ENCODE measurements at regions not wholly inside any gene's neighbourhood (a gene's known extent, or its start where the extent isn't known, plus 50 kb on each side); places are given as distances from the start of the nearest gene placed in this dataset.
A peak's percentile ranks its signal among the peaks of the same experiment; 100 is the strongest.

DNA sequence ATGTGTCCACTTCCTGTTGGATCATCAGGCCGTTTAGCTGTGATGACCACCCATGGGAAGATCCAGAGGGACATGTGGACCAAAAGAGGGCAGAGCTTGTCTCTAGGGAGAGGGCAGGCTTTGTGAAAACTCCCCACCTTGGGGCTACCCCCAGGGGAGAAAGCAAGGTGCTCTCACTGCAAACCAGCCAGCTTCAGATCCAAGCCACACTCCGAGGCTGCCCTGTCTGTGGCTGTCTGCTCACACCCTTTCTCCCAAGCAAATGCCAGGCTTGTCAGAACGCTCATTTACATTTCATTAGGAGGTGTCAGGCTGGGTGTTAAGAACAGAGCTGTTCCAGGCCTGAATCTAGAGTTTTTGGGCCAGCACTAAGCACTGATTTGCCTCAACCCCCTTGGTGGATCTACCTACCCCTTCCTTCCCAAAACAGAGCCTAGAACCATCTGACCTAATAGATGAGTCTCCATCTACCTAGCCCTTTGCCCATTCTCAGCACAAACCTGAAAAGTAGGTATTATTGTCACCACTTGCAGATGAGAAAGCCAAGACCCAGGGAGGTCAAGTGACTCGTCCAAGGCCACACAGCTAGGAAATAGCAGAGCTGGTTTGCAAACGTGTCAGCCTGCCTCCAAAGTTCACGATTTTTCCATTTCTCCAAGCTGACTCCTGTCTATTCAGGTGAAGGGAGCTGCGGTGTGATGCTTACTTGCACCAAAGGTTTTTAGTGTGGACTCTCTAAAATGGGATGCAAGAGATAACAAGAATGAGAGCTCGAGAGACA lies 130.9 kb downstream of the EMX2 start:
- DNase-seq: peak; percentile 40

DNA sequence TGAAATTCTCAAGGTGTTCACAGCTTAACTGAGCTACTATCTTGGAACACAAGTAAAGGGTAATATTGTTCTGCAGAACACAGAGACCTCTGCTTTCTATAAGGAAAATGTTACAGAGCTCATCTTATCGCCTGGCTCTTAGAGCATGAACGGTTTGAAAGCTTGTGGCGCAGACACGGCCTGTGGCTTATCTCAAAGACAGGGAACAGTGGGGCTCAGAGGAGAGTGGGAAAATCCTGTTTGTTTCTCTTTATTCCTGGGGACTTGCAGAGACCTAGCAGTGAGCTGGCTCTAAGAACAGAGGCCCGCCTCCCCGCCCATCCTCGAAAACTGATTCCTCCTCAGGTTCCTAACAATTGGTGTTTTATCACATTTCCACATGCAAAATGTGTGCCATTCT lies 131.7 kb downstream of the EMX2 start:
- DNase-seq: no peak

DNA sequence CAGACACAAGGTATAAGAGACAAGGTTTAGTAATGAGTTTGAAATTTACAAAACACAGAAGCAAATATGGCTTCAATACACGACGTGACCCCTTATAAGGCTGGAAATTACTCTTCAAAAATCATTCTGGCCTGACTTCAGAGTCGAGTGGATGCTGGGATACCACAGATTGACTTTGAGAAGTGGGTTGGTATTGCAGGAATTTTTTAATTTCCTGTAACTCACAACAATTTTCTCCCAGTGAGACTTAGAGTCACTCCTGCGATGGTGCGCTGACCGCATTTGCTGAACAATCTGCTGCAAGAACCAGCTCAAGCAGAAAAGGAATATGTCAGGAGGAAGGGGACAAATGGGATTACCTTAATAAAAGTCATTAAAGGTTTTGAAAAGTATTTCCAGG lies 132.1 kb downstream of the EMX2 start:
- peak; percentile 70 for DNase-seq

DNA sequence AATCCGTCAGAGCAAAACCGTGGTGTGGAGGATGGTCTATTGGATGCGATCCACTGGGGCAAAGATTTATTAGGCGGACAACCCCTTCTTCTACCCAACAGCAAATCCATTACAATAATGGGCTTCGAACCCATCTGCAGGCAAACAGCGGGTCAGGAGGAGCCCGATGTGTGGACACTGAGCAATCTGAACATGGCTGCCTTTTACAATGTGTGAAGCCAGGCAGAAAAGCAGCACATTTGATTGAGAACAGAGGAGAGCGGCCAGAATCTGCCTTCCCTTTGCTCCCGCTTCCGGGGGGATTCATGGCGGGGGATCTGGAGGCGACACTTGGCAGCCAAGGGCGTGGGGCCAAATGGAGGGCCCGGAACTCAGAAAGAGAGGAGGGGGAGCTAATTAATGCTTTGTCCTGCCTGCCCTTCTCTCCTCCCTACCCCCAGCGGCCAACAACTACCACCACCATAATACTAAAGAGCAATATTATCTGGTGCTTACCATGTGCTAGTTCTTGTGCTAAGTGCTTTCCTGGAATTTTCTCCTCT lies 133.0 kb downstream of the EMX2 start:
- DNase-seq: no peak

DNA sequence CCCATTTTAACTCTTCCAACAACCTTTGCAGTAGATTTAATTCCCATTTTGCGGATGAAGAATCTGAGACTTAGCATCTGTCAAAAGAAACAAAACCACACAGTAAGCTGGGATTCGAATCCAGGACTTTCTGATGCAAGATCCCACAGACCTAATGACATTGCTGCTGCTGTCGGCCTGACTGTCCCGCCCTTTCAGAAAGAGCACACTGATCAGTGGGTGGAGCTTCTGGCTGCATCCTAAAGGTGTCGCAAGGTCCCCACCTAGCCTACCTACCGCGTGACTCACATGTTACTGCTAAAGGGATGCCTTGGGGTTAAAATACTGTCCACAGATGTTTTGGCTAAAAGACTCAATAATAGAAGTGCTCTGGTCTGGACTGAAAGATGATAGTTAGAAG lies 134.7 kb downstream of the EMX2 start:
- DNase-seq: no peak

DNA sequence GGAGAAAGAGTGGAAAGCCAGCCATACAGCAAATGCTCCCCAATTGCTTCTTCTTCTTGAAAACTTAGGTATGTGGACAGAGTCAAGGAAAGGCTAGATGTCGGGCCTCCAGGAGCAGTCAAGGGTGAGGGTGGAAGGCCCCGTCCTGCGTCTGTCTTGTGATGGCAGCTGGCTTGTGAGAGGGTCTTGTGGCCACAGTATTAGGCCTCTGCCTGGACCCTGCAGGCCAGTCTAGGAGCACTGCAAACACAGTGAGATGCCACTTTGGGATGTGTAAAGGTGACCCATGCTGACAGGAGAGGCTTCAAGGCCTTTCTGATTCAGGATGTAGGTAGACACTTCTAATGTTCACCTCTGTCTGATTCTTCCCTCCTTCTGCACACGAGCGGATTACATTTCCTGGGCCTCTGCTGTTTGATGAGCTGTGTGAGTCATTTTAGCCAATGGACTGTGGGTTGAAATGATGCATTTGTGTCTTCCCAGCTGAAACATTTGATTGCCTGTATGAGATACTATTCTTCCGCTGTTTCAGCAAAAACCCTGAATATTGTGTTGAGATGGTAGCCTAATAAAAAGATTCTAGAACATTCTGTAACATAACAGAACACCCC lies 135.4 kb downstream of the EMX2 start:
- DNase-seq: peak; percentile 67

DNA sequence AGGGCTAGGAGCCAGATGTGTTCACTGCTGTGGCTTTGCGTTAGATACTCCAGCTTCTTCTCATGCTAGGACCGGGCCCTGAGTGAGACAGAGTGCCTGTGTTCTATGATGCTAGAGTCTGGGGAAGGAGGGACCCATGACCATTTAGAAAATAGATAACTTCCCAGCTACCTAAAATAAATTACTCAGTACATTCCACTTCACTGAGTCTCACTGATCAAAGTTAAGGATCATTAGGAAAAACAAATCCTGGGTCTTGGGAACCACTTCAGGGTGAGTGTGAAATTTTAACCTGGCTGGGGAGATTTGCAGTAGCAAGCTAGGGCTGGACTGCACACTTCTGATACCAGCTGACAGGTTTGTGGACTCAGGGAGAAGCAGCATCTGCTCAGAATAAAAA lies 138.1 kb downstream of the EMX2 start:
- DNase-seq: peak; percentile 38

DNA sequence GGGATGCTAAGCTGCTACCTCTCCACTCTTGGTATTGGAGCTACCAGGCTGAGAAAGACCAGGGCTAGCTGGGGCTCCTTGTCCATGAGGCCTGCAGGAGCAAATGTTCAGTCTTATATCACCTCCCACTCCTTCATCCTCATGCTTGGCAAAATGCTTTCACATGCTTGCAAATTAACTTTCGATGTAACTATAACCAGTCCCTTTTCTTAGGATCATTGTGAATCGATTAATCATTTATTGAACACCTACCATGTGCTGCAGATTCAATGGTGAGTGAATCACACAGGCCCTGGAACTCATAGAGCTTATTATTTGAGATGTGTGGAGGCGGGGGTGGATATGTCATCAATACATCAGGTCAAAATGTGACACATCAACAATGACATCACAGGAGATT lies 138.6 kb downstream of the EMX2 start:
- no peak for DNase-seq

DNA sequence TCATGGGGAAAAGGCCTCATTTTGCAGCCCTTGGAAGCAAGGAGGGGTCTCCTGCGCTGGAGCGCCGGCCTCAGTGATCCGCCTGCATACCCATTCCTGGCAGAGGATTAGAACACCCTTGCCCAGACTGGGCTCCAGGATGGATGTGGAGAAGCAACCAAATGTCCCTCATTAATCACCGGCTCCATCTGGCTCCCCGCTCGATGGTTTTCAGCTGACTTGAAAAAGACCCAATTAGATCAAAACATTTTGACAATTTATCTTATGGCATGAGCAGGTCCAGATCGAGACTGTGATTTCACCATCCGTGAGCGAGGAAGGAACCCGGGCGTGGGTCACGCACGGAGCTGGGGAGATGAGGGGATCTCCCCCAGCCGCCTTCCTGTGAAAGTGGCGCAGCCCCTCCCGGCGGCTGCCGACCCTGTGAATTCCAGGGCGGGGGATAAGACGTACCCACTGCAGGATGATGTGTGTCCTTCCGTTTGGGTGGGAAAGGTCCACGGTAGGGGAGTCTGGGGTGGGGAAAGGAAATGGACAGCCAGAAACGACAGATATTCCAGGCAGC lies 141.6 kb downstream of the EMX2 start:
- no peak for DNase-seq

DNA sequence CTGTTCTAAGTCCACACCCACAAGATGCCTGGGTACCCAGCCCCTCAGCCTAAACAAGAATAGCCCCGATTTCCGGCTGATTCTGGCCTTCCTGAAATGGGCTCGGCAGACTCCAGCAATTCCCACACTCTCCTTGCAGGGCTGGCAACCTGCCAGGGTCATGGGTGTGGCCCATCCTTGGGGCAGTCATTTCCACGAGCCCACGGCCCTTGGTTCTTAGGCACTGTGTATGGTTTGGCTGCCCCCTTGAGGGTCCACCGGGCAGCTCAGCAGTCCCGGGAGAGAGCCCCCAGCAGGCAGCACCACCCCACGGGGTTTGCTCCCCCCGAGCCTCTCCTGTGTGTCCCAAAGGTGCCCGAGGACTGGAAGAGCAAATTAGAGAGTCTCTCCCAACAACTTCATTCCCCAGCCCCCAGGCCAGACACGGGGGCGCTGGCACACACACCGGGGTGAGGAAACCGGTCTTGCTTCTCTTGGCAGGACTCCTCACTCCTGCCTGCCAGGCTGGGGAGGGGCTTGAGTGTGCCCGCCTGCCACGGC lies 142.2 kb downstream of the EMX2 start:
- peak; percentile 69 for DNase-seq

DNA sequence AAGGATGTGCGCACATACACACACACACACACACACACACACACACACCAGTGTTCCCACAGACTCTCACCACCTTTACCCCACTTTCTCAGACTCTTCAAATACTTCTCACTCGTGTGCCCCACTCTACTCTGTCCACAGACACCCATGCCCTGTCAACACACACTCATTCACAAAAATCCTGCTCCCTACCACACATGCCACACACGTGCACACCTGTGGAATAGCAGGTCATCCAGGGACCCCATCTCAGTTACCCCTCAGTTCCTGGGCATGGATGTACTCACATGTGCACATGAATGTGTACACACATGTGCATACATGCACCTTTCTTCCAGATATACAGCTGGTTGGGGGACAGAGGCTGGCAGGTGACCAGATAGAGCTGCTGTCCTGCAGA lies 142.9 kb downstream of the EMX2 start:
- no peak for DNase-seq

DNA sequence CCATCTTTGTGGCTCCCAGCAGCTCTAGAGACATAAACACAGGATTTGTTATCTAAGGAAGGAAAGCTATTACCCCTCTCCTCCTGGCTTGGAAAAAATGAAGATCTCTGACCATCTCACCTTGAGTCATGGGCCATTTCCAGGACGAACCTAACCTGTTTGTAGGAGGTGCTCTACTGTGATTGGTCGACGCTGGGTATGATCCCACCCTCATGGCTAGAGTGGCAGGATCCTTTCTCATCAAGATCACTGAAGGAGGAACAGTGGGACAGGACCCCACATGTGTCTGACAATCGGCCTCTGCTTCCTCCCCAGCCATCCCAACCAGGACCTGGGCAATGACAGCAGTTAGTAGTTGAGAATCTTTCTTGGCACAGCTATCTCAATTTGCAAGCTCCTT lies 144.1 kb downstream of the EMX2 start:
- DNase-seq: no peak

DNA sequence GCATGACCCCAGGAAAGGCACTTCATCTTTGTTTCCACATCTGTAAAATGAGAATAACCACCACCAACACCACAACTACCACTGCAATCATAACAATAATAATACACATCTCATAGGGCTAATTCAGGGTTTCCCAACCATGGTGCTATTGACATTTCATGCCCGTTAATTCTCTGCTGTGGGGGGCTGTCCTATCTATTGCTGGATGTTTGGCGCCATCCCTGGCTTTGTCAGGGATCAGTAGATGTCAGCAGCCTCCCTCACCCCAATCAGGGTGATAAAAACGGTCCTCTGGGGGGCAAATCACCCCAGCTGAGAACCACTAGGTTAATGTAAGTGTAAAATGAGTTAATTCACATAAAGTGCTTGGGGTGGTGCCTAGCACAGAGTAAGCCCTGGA lies 145.8 kb downstream of the EMX2 start:
- DNase-seq: no peak

DNA sequence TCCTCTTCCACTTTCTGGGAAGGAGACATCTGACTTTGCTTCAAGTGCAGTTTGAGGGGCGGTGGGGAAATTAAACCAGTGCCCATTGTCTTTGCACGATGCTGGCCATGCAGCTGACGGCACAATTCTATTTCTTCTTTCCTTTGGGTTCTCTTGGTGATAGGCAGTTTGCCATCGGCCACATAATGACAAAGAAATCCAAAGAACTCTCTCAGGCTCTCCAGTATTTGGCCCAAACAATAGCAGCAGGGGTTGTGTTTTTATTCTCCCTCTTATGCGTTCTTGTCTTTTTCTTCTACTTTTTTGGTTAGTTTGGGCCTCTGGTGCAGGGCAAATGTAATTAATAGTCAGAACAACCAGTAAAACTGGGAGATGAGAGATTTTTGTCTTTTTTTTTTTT lies 147.0 kb downstream of the EMX2 start:
- peak; percentile 54 for DNase-seq

DNA sequence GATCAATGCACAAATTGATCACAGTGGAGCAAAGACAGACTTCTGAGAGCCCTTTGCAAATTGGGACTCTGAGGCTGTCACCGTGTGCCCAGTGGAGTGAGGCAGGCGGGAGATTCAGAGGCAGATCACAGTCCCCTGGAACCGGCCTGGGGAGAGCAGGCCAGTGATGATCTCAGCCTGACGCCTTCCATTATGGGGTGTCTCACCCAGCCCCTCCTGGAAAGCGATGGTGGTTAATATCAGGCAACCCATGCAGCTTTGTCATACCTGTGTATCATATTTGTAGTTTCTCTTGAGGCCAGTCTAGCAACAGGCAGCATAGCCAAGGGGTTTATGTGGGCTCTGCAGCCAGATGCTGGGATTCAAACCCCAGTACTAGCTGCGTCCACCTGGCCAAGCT lies 147.8 kb downstream of the EMX2 start:
- DNase-seq: no peak

DNA sequence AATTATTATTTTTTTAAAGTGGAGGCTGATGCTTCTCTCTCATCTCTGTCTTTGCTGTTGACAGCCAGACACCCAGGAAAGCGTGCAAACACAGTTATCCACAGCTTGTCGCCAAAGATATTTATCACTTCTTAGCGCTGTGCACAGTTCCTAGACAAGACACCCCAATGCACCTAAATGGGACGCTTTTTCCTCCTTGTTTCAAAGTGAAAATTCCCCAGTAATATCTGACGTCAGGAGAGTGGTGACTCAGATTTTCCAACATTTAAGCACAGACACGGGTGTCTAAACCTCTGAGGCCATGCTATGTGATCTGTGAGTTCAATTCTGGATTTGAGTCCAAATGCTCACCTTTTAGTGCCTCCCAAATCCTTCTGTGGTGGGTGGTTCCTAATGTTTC lies 151.6 kb downstream of the EMX2 start:
- peak; percentile 73 for DNase-seq

DNA sequence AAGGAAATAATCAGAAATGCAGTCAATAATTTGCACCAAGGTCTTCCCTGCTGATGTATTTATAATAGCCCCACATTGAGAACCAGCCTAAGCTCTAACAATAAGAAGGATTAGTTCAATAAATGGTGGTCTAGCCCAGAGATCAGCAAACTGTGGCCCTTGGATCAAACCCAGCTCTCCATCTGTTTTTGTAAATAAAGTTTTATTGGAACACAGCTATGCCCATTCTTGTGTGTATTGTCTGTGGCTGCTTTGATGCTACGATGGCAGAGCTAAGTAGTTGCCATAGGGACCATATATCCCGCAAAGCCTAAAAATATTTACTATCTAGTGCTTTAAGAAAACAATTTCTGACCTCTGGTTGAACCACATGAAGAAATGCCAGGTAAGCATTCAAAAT lies 154.9 kb downstream of the EMX2 start:
- DNase-seq: no peak

DNA sequence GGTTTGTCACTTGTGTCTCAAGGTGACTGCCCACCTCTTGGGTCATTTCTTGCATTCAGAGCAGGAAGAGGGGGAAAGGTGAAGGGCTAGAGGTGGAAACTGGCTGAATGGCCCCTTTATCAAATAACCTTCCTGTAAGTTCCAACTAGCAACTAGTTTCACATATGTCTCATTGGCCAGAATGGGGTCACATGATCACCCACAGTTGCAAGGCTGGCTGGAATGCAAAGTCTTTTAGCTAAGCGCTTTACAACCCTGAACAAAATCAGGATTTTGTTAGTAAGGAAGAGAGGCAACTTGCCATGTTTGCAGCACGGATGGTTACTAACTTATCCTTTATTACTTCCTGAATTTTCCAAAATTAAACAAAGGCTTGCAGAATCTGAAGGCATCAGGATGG lies 156.3 kb downstream of the EMX2 start:
- DNase-seq: no peak

DNA sequence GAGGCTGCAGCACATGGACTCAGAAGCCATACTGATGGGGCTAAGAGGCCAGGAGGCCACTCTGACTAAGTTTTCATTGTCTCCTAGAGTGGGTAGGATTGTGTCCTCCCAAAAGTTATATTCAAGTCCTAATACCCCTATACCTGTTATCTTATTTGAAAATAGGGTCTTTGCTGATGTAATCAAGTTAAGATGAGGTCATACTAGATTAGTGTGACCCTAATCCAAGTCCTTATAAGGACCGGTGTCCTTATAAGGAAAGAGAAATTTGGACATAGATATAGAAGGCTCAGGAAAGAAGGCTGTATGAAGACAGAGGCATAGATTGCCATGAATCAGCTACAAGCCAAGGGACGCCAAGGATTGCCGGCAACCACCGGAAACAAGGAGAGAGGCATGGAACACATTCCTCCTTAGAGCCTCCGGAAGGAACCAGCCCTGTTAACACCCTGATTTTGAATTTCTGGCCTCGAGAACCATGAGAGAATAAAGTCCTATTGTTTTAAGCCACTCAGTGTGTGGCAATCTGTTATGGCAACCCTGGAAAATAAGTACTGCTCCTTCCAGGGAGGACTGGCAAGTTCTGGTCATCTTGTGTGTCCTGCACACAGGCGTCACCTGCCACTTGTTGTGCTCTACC lies 157.0 kb downstream of the EMX2 start:
- no peak for DNase-seq

DNA sequence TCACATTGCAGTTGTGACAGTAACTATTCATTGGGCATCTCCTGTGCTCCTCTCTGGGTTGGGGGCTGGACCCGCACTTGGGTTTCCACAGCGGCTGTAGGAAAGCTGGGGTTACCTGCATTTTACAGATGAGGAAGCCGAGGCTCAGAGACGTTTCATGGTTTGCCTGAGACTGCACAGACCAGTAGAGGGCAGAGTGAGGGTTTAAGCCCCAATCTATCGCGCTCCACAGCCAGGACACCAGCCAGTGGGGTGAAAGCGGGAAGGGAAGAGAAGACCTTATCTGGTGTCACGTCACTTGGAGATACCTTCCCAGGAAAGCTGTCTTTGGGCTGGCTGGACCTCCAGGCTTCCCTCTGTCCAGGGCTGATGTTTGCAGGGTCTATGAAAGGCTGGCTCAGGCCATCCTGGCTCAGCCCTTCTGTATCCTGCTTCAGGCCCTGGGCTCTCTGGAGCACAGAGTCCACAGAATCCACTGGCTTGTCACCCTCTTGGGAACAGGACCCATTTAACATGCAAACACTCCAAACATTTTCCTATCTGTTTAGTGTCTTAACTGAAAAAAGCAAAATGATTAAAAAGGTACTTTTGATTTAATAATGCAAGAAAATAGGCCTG lies 167.7 kb downstream of the EMX2 start:
- DNase-seq: no peak

DNA sequence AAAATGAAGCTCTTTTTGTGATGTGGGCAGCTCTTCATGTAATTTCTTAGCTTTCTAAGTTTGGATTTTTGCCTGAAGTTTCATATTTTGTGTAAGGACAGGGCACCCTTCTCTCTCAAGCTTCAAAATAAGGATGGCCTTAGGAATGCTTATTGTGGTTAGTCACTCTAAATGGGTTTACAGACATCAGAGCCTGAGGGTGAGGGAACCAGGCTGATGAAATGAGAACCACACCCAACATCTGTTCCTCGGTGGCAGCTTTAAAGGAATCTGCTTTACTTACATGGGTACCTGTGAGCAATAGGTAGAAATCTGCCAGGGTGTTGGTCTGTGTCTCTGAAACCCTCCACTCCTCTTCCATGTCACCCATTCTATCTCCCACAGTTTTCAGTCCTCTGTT lies 174.3 kb downstream of the EMX2 start:
- DNase-seq: no peak

DNA sequence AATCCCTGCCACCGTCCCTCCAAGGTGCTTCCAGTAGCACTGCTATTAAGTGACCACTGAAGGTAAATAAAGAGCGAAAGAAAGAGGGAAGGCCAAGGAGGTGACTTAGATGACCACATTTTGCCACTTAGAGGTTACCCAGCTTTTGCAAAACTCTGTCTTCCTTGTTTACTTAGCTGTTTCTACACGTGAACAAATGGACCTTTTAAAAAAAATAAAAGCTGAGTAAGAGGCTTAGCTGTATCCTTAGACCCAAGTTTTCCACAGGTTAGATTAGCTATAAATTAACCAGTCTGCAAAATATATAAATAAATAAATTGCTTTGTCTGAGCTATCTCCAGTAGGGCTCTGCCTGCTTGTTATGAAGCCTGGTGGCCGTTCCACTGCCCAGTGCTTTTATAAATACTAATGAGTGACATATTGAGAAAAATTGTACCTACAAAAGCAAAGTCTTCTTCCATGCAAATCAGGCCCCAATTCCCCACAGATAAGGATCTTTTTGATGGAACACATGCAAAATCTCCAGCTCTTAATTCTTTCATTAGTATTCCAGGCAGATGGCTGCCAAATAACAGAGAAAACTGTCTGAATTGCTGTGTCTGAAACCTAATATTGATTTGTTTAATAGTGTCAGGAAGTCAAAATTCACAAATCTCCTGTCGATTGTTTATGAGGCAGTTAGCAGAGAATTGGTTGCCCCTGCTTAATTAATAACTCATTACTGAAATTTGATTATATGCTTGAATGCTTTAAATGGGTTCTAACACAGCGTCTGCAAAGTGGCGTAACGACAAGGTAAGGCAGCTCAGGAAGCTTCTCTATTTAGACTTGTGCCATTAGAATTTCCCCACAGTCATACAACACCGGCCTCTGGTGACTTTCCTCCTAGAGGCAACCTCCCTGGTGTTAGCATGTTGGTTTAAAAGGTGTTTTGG lies 176.7 kb downstream of the EMX2 start:
- no peak for DNase-seq

All from fibroblast of skin of right biceps (primary cell).